ENCODE measurements at regions not wholly inside any gene's neighbourhood (a gene's known extent, or its start where the extent isn't known, plus 50 kb on each side); places are given as distances from the start of the nearest gene placed in this dataset.

- DNase-seq, result no peak
- H3K36me3 ChIP-seq, result no peaks in the 10 kb centered on the region
- TF ChIP-seq, protein P1, sequence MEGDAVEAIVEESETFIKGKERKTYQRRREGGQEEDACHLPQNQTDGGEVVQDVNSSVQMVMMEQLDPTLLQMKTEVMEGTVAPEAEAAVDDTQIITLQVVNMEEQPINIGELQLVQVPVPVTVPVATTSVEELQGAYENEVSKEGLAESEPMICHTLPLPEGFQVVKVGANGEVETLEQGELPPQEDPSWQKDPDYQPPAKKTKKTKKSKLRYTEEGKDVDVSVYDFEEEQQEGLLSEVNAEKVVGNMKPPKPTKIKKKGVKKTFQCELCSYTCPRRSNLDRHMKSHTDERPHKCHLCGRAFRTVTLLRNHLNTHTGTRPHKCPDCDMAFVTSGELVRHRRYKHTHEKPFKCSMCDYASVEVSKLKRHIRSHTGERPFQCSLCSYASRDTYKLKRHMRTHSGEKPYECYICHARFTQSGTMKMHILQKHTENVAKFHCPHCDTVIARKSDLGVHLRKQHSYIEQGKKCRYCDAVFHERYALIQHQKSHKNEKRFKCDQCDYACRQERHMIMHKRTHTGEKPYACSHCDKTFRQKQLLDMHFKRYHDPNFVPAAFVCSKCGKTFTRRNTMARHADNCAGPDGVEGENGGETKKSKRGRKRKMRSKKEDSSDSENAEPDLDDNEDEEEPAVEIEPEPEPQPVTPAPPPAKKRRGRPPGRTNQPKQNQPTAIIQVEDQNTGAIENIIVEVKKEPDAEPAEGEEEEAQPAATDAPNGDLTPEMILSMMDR (IDR thresholded peaks at IDR 0.05), result no peak
- H3K4me3 ChIP-seq, result no peak overlapping the region
- no peak overlapping the region for H3K27ac ChIP-seq
- intact Hi-C loops (cut with DNase I), result no loop called here
- no peaks in the 10 kb centered on the region for H3K4me1 ChIP-seq
- no peaks in the 10 kb centered on the region for H3K27me3 ChIP-seq (ENCODE audit: low read depth)
- peaks cover 5% of the 10 kb centered on the region for H3K9me3 ChIP-seq
- no peak for ATAC-seq
These were observed 137.6 kb downstream of the MBD2 start for GRCh38 chr18:54086863-54087262.

DNA sequence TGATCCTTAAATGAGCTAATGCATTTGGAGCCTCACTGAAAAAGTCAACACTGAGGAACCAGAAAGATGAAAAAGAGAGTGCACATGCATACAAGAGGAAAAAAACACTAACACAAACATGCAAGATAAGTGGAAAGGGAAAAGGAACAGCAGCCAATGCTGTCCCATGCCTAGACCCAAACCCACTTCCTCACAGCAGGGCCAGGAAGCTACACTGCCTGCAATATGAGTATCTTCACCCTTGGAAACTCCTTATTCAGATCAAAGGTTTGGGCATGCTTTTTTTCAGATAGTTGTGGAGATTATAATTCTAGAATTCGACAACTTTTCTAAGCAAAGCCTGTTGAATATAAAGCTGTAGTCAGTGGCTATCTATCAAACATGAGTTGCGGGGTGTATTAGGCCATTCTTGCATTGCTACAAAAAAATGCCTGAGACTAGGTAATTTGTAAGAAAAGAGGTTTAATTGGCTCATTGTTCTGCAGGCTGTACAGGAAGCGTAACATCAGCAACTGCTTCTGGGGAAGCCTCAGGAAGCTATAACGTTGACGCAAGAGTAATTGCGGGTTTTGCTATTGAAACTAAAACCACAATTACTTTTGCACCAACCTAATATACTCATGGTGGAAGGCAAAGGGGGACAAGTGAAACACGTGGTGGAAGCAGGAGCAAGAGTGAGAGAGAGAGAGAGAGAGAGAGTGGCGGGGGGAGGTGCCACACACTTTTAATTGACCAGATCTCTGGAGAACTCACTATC, 138.2 kb downstream of the MBD2 start:
- intact Hi-C loops (cut with DNase I), result no loop called here
- H3K27me3 ChIP-seq (ENCODE audit: low read depth), result no peaks in the 10 kb centered on the region
- no peaks in the 10 kb centered on the region for H3K36me3 ChIP-seq
- H3K4me1 ChIP-seq, result no peaks in the 10 kb centered on the region
- ATAC-seq (no peak), DNase-seq (no peak)
- no peak overlapping the region for H3K4me3 ChIP-seq
- TF ChIP-seq, protein P1 (IDR thresholded peaks at IDR 0.05), result no peak
- H3K27ac ChIP-seq, result no peak overlapping the region
- peaks cover 5% of the 10 kb centered on the region for H3K9me3 ChIP-seq

DNA sequence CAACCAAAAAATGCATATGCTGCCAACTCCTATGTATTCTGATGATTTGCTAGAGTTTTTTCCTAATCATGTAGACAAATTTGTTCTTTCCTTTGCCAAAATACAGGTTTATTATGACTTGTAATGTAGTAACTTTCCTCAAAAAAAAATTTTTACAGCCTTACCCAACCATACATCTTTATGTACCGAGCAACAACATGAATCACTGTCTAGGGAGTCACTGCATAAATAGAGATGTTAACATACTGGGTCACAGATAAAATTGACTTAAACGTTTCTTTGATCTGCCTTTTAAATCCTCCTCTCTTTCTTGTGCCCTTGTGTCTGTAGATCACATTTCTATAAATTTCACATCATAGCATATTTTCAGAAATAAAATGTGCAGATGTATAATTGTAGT, 143.6 kb downstream of the MBD2 start:
- Histone ChIP-seq H3K9me3 (peaks cover 5% of the 10 kb centered on the region), H3K36me3 (no peaks in the 10 kb centered on the region), H3K27me3 (ENCODE audit: low read depth) (no peaks in the 10 kb centered on the region), H3K4me1 (no peaks in the 10 kb centered on the region), H3K4me3 (no peak overlapping the region), H3K27ac (no peak overlapping the region)
- ATAC-seq (no peak), DNase-seq (no peak)
- TF ChIP-seq, protein P1 (IDR thresholded peaks at IDR 0.05), result no peak
- intact Hi-C loops (cut with DNase I), result no loop called here

GRCh38 chr18:54076166-54076565, 148.3 kb downstream of the MBD2 start:
- intact Hi-C loops (cut with DNase I), result no loop called here
- Histone ChIP-seq H3K36me3 (no peaks in the 10 kb centered on the region), H3K4me1 (no peaks in the 10 kb centered on the region), H3K27ac (no peak overlapping the region), H3K27me3 (ENCODE audit: low read depth) (no peaks in the 10 kb centered on the region), H3K9me3 (no peaks in the 10 kb centered on the region), H3K4me3 (no peak overlapping the region)
- no peak for ATAC-seq
- TF ChIP-seq, protein P1 (IDR thresholded peaks at IDR 0.05), result no peak
- DNase-seq, result no peak

DNA sequence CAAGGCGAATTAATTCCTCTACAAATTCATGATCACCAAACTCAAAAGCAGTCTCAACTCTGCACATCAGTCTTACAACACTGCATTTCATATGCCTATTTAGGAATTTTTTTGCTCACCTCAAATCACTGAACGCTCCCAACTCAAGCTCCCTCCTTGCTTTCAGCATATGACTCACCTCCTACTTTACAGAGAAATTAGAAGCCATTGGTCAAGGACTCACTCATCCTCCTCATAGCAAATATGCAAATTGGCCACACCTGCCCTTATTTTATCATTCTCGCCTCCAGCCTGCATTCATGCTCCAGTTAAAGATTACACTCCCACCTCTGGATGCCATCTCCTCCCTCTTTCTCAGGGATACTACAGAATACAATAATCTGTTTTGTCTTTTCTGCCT, 148.8 kb downstream of the MBD2 start:
- DNase-seq, result no peak
- Histone ChIP-seq H3K27me3 (ENCODE audit: low read depth) (no peaks in the 10 kb centered on the region), H3K36me3 (no peaks in the 10 kb centered on the region), H3K9me3 (no peaks in the 10 kb centered on the region), H3K4me3 (no peak overlapping the region), H3K27ac (no peak overlapping the region), H3K4me1 (no peaks in the 10 kb centered on the region)
- no peak for ATAC-seq
- intact Hi-C loops (cut with DNase I), result no loop called here
- TF ChIP-seq, protein P1 (IDR thresholded peaks at IDR 0.05), result no peak
